ENCODE measurements at regions not wholly inside any gene's neighbourhood (a gene's known extent, or its start where the extent isn't known, plus 50 kb on each side); places are given as distances from the start of the nearest gene placed in this dataset.

- DNase-seq (ENCODE audit: low read depth in 2 of 2): no peak
Observed at GRCh38 chr6:145233955-145234354, 501.4 kb downstream of the EPM2A start.

DNA sequence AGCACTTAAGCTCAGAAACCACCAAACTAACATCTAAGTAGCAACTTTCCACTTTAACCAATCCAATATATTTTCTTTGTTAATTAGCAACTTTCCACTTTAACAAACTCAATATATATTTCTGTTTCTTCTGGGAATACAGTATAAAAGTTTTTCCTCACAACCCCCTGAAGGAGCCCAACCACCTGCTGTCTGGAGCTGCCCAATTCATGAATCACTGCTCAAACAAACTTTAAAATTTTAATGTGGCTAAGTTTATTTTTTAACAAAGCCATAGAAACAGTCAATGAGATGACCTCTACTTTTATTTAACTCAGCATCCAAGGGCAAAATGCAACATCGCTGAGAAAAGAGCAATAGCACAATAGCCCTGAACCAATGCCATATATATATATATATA, 500.1 kb downstream of the EPM2A start:
- no peak for DNase-seq (ENCODE audit: low read depth in 2 of 2)

DNA sequence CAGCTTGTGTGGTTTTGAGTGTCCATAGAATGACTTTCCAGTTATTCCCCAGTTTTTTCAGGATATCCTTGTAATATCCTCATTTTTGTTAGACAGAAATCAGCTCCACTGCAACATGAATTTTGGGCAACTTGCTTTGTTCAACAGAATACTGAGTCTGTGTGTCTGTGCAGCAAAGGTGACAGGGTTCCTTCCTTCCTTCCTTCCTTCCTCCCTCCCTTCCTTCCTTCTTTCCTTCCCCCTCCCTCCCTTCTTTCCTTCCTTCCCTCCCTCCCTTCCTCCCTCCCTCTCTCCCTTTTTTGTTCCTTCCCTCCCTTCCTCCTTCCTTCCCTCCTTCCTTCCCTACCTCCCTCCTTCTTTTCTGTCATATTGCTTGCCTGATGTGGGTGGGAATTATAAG, 496.5 kb downstream of the EPM2A start:
- DNase-seq (ENCODE audit: low read depth in 2 of 2): no peak

GRCh38 chr6:145241039-145241438, 494.3 kb downstream of the EPM2A start:
- no peak for DNase-seq (ENCODE audit: low read depth in 2 of 2)

DNA sequence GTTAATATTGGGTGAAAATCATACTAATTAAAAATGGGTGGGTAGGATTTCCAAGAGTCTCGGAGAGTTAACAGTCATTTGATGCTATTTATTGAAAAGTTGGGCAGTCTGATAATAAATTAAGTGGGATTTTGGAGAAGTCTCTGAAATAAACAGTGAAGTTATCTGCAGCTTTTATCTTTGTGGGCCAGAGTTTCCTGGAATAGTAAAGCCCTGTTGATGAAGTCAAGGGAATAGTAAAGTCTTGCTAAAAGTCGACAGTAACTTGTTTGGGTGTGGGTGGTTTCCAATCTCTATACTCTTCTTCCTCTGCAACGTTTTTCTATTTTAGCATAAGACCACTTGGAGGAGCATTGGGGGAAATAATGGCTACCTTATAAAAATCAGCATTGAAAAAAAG, 493.6 kb downstream of the EPM2A start:
- DNase-seq (ENCODE audit: low read depth in 2 of 2): no peak

GRCh38 chr6:145244349-145245100, 490.8 kb downstream of the EPM2A start:
- DNase-seq (ENCODE audit: low read depth in 2 of 2): no peak

DNA sequence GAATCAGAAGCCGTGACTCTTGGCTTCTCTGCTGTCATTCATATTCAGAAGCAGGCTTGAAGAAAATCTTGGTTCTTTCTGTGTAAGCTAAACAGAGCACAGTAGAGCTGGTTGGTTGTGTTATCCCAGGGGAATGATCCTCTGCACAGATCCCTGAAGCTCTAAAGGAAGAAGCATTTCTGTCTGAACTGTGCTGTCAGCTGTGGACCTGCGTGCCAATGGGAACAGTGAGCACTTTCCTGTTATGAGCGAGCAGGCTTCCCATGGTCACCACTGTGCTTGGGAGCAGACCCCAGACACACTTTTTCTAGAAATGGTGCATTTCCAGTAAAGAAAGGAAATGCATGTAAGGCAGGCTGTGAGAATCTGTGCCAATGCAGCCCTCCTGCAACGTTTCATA, 490.2 kb downstream of the EPM2A start:
- no peak for DNase-seq (ENCODE audit: low read depth in 2 of 2)

- DNase-seq (ENCODE audit: low read depth in 2 of 2): no peak
Observed at GRCh38 chr6:145247692-145248419, 487.5 kb downstream of the EPM2A start.

GRCh38 chr6:145250436-145250835, 484.9 kb downstream of the EPM2A start:
- no peak for DNase-seq (ENCODE audit: low read depth in 2 of 2)

GRCh38 chr6:145252737-145253136, 482.6 kb downstream of the EPM2A start:
- DNase-seq (ENCODE audit: low read depth in 2 of 2): no peak

DNA sequence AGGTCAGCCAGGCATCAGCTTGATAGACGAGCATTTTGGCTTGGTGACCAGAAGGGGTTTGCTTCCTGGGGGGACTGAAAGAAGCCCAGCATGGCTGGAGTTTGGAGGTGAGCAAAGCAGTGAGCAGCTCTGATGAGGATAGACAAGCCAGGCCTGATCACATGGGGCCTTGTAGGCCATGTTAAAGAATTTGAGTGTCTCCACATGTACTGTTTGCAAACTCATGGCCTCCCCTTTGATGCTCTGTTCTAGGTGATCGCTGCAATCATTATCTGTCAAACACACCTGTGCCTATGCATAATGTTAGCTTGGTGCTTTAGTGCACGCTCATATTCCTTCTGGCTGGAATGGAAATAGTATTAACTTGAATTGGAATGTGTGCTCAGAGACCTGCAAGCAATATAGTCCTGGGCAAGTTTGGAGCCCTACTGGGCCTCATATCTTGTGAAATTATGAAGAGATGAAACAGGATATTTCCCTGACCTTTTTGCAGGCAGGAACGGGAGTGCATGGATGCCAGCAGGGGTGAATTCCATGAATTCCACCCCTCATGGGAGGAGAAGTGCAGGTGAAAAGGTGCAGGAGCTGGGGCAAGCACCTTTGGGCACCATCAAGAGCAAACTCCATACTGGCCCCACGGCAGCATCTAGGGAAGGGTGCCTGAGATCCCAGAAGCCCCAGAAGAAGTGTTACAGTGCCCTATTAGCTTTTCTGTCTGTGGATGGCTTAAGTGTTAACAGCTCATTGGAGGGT, 480.5 kb downstream of the EPM2A start:
- no peak for DNase-seq (ENCODE audit: low read depth in 2 of 2)

DNA sequence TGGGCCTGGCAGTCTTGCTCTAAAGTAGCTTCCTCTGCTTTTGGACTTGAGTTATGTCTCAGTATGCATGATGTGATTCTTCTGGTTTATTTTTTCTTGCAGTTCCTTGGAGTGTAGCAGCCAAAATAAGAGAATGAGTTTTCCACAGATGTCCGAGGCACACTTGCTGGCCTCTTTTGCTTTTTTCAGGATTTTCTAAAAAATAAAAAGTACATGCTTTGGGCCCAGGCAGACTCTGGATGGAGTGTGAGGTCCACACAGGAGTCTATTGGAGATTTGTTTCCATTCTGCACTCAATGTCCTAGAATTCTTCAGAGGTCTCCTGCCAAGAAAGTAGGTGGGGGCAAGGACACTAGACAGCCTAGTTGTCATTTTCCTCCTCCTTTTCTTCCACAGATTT, 477.6 kb downstream of the EPM2A start:
- no peak for DNase-seq (ENCODE audit: low read depth in 2 of 2)

DNA sequence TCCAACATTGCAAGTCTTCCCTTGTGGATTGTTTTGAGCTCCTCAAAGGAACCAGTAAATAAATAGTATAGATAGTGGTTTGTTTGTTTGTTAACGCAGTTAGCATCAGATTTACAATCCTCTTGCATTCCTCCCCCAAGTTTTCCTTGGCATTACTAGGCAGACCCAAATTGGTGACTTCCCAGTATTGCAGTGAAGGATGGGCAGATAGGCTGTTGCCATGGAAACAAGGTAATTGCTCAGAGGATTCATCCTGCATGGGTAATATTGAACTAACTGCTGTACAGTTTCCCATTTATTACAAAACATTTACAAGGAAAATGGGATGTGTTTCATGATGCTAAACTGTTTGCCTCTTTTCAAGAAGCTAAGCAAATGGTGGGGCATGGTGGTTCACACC, 477.2 kb downstream of the EPM2A start:
- no peak for DNase-seq (ENCODE audit: low read depth in 2 of 2)

DNA sequence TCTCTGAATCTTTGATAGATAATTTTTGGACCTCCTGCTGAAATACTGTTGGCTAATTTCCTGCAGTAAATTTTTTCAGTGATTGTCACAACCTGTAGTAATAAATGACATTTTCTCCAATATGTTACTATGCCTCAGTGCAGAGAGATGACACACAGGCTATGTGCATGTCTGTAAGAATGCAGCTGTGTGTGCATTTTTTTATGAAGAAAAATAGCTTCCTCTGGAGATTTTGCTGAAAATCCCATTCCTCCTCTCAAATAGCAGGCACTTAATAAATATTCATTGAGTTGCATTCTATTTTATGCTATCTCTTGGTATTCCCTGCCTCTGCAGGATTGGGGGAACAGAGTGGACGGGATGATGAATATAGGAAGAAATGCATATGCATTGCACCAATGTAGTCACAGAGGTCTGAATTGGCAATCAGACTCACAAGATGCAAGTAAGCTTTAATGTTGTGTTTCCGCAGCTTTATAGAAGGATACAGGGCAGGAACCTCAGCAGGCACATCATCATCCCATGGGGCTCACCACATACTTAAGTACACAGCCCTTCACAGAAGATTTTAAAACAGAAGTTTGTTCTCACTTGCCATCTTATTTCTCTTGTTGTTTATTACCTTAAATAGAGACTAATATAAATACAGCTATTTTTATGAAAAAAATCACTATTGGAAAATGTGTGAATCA, 474.7 kb downstream of the EPM2A start:
- no peak for DNase-seq (ENCODE audit: low read depth in 2 of 2)

- no peak for DNase-seq (ENCODE audit: low read depth in 2 of 2)
Observed at GRCh38 chr6:145261758-145262157, 473.6 kb downstream of the EPM2A start.

- DNase-seq (ENCODE audit: low read depth in 2 of 2): no peak
Observed at GRCh38 chr6:145262771-145263170, 472.5 kb downstream of the EPM2A start.

DNA sequence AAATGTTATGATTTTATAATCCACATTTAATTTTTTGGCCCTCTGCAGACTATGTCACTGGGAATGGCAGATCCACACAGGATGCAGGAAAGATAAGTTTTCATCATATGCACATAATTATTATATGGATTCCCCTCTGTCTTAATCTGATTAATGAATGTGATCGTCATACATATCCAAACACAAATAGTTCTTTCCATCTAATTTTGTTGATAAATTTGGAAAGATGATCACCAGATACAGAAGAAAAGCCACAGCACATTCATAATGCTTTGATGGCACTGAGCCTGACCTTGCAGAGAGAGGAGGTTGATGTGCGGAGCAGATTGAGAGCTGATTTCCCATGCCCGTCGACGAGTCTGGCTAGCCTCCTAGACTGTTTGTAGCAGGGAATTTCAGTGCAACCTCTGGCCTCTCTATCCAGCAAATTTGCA, 471.5 kb downstream of the EPM2A start:
- DNase-seq (ENCODE audit: low read depth in 2 of 2): no peak

DNA sequence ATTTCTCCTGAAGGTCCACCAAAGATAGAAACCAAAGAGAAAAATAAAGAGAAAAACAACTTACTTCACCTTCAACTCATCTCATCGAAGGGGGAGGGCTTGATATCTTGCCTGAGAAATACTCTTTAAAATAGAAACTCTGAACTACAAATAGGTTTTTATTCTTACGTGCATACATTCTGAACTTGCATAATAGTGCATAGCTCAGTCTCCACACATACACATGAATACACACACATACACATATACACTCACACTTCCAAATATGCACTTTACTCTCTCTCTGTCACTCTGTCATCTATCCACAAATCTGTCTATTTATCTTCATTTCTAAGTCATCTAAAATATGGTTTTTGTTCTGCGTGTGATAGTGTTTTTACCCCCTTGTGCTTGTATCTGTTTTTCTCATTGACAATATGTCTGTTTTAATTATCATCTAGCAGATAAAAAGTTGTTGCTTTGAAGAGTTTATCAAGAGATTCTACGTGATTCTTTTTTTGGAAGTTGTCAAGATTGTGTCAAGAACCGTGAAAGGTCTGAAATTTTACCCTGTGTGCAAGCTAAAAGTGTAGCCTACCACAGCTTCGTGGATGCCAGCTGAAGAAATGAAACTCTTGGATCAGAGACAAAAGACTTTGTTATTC, 468.8 kb downstream of the EPM2A start:
- DNase-seq (ENCODE audit: low read depth in 2 of 2): no peak

DNA sequence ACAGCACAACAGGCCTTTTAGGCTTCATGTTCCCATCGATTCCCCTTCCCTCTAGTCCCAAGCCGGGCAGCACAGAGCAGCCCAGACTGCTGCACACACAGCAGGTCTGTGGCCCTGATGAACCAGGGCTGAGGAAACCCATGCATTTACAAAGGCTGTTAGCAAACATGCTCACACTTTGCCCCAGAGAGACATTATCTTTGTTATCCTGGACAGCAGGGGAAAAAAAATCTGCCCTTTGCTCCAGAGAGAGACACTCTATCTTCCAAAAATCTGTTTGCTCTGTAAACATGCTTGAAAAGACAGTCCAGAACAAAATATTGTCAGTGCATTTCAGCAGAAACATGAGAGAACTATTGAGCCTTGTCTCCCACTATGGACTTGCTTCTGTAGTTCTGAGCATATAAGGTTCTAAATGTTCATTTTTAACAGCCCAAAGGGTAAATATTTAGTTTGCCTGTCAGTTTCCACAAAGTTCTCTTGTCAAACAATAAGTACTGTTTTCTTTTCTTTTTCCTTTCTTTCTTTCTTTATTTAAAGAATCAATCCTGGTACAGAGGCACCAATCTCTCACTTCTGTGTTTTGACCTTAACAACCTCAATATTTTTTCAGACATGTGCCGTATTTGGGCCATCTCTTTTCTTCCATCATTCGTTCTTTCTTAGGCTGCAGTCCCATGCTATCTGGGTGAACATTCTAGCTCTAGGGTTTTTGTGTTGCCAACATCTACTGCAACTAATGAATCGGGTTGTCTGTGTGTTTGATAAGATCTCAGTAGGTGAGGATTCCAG, 468.0 kb downstream of the EPM2A start:
- no peak for DNase-seq (ENCODE audit: low read depth in 2 of 2)

DNA sequence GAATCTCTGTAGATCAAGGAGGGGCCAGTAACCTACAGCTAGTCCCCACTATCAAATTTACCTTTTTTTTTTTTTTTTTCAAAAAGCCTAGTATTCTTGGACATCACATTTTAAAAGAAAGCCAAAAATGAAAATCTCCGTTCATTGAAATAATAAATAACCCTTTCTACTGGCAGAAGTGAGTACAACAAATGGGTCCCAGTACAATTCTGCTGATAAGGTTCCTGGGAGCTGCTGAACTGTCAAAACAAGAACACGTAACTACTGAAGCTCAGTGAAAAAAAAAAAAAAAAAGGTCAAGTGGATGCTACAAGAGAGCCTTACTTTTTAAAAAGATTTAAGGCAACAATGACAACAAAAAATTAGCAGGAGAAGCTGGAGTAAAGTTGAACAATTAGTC, 464.9 kb downstream of the EPM2A start:
- no peak for DNase-seq (ENCODE audit: low read depth in 2 of 2)

GRCh38 chr6:145271040-145271439, 464.3 kb downstream of the EPM2A start:
- no peak for DNase-seq (ENCODE audit: low read depth in 2 of 2)
